ENCODE measurements at regions not wholly inside any gene's neighbourhood (a gene's known extent, or its start where the extent isn't known, plus 50 kb on each side); places are given as distances from the start of the nearest gene placed in this dataset.

GRCh38 chr11:129273944-129274711, 82.0 kb upstream of the ARHGAP32 start:
- no peak for TF ChIP-seq POLR2AphosphoS5 (IDR thresholded peaks at IDR 0.05; ENCODE audit: low read depth, low read length)
- TF ChIP-seq SIN3A (IDR thresholded peaks at IDR 0.05; ENCODE audit: borderline replicate concordance, insufficient read depth, low read length): no peak
- no peak for TF ChIP-seq REST (IDR thresholded peaks at IDR 0.05; ENCODE audit: insufficient read depth in 1 of 2, low read depth in 2 of 2, low read length in 2 of 2)
